Vagina (tissue), 2 donors: ENCODE measurements at regions not wholly inside any gene's neighbourhood (a gene's known extent, or its start where the extent isn't known, plus 50 kb on each side); places are given as distances from the start of the nearest gene placed in this dataset.
A peak's percentile ranks its signal among the peaks of the same experiment; 100 is the strongest.

ENCODE experiments used
- DNase-seq, 2 donors: peaks; one replicate each; pipeline ENCODE4 v3.0.0-alpha.2; 2017; ENCODE audit errors: extremely low spot score in 2 of 2
- H3K27ac ChIP-seq: fragments of 200-600 bp; sonication (generic); one replicate; pipeline ENCODE4 v1.5.1; 2019
- H3K27me3 ChIP-seq: fragments of 200-600 bp; sonication (generic); one replicate; pipeline ENCODE4 v1.5.1; 2019
- H3K36me3 ChIP-seq, 2 donors: fragments of 200-600 bp; sonication (generic); one replicate each; pipeline ENCODE4 v1.5.1; 2017 to 2019
- H3K4me1 ChIP-seq: fragments of 200-600 bp; sonication (generic); one replicate; pipeline ENCODE4 v1.5.1; 2019
- H3K4me3 ChIP-seq, 2 donors: fragments of 200-600 bp; sonication (generic); 1 replicate in 1 of 2; 2 replicates in 1 of 2; pipeline ENCODE4 v1.5.1; 2016 to 2019
- H3K9me3 ChIP-seq: fragments of 200-600 bp; sonication (generic); one replicate; pipeline ENCODE4 v1.5.1; 2019
- POLR2A ChIP-seq, 2 donors: fragments of 450-650 bp; IDR thresholded peaks; one replicate each; pipeline ENCODE4 v1.6.1; 2017; ENCODE audit warnings: antibody characterized with exemption in 2 of 2, mild to moderate bottlenecking in 2 of 2, moderate library complexity in 2 of 2
- POLR2AphosphoS5 ChIP-seq, 2 donors: sonication (generic); formaldehyde crosslinking; IDR thresholded peaks; one replicate each; pipeline ENCODE4 v1.9.0; 2017; ENCODE audit warnings: antibody characterized with exemption in 2 of 2, mild to moderate bottlenecking in 2 of 2, low read depth in 1 of 2; ENCODE audit not compliant: insufficient read depth in 1 of 2
- intact Hi-C: fragments of 100-400 bp; cut with DNase I; formaldehyde crosslinking; loops from one replicate; pipeline ENCODE4 v1.15.1; 2023
- TF ChIP-seq, protein P1 (sequence below), 3 experiments: fragments of 450-650 bp in 2 of 3; fragments of 200-600 bp in 1 of 3; sonication (generic) in 1 of 3; IDR thresholded peaks; one replicate each; pipeline ENCODE4 v1.5.1; 2017 to 2019; ENCODE audit warnings: antibody characterized with exemption in 3 of 3, mild to moderate bottlenecking in 2 of 3, moderate library complexity in 2 of 3

DNA sequence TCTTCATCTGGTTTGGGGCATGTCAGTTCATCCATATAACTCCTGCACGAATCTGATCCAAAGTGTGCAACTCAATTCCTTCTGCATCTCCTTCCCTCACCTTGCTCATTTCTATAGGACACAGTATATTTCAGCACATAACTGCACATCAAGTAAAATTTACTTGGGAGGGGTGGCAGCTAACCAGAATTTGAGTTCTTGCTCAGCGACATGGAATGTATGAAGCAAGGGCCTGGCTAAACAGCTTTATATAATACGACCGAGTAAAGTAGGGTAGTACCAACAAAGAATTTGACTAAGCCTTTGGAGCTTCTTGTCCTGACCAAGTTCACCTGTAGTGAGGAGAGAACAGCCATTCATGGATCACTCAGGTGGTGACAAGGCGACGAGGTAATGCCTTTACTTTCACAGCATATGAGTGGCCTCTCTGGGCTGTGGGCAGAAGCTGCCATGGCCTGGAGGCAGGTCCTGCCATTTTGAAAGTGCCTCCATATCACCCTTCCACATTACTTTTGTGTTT, 570.2 kb upstream of the TNP1 start:
- H3K9me3 ChIP-seq = no peaks in the 10 kb centered on the region
- H3K4me1 ChIP-seq = peaks cover 31% of the 10 kb centered on the region
- no peak for DNase-seq
- no peaks in the 10 kb centered on the region for H3K36me3 ChIP-seq
- peak overlapping the region; percentile 71 for H3K27ac ChIP-seq
- TF ChIP-seq POLR2A (IDR thresholded peaks at IDR 0.05) = no peak
- TF ChIP-seq POLR2AphosphoS5 (IDR thresholded peaks at IDR 0.05; ENCODE audit: insufficient read depth in 1 of 2, low read depth in 1 of 2) = no peak
- TF ChIP-seq, protein P1, sequence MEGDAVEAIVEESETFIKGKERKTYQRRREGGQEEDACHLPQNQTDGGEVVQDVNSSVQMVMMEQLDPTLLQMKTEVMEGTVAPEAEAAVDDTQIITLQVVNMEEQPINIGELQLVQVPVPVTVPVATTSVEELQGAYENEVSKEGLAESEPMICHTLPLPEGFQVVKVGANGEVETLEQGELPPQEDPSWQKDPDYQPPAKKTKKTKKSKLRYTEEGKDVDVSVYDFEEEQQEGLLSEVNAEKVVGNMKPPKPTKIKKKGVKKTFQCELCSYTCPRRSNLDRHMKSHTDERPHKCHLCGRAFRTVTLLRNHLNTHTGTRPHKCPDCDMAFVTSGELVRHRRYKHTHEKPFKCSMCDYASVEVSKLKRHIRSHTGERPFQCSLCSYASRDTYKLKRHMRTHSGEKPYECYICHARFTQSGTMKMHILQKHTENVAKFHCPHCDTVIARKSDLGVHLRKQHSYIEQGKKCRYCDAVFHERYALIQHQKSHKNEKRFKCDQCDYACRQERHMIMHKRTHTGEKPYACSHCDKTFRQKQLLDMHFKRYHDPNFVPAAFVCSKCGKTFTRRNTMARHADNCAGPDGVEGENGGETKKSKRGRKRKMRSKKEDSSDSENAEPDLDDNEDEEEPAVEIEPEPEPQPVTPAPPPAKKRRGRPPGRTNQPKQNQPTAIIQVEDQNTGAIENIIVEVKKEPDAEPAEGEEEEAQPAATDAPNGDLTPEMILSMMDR (IDR thresholded peaks at IDR 0.05) = no peak
- H3K4me3 ChIP-seq = no peak overlapping the region
- no peaks in the 10 kb centered on the region for H3K27me3 ChIP-seq
- intact Hi-C loops = no loop called here

DNA sequence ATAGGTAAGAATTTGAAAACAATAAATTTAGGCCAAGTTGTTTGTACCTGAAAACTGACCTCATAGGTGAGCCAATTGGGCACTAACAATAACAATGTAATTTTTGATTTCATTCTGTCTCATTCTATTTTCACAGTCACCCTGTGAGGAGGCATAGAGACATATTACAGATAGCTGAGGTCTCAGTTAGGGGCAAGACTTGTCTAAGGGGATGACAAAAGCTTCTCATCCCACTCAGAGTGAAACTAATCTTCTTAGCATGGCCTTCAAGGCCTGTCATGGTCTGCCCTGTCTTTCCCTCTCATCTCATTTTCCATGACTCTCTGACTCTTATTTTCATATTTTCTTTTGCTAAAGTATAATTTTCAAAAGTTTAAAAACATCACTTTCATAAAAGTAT, 562.0 kb upstream of the TNP1 start:
- Histone ChIP-seq H3K27me3 (no peaks in the 10 kb centered on the region), H3K4me1 (no peaks in the 10 kb centered on the region), H3K27ac (no peak overlapping the region), H3K4me3 (no peak overlapping the region), H3K36me3 (no peaks in the 10 kb centered on the region), H3K9me3 (no peaks in the 10 kb centered on the region)
- intact Hi-C loops = no loop called here
- TF ChIP-seq POLR2A (IDR thresholded peaks at IDR 0.05) (no peak), POLR2AphosphoS5 (IDR thresholded peaks at IDR 0.05; ENCODE audit: insufficient read depth in 1 of 2, low read depth in 1 of 2) (no peak)
- TF ChIP-seq, protein P1 (IDR thresholded peaks at IDR 0.05) = no peak
- DNase-seq = no peak

DNA sequence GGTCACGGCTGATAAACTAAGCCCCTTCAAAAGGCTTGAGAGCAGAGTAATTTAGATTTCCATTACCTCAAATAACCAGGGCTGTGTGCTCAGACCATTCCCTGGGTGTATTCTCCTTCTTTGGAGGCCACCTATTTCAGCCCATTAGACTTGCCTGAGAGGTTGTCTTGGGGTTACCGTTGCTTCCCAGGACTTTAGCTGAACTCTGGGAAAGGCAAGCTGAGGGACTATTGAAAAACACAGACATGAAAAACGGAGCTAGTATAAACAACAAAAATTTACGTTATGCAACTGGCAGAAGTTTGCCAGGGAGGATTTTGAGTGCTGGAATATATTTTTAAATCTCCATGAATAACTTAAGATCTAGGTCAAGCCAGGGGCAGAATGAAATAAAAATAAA, 561.0 kb upstream of the TNP1 start:
- intact Hi-C loops = no loop called here
- Histone ChIP-seq H3K9me3 (no peaks in the 10 kb centered on the region), H3K4me3 (no peak overlapping the region), H3K27ac (peak overlapping the region; percentile 45), H3K27me3 (no peaks in the 10 kb centered on the region), H3K36me3 (no peaks in the 10 kb centered on the region), H3K4me1 (no peaks in the 10 kb centered on the region)
- TF ChIP-seq POLR2AphosphoS5 (IDR thresholded peaks at IDR 0.05; ENCODE audit: insufficient read depth in 1 of 2, low read depth in 1 of 2) (no peak), POLR2A (IDR thresholded peaks at IDR 0.05) (no peak)
- TF ChIP-seq, protein P1 (IDR thresholded peaks at IDR 0.05) = no peak
- no peak for DNase-seq

DNA sequence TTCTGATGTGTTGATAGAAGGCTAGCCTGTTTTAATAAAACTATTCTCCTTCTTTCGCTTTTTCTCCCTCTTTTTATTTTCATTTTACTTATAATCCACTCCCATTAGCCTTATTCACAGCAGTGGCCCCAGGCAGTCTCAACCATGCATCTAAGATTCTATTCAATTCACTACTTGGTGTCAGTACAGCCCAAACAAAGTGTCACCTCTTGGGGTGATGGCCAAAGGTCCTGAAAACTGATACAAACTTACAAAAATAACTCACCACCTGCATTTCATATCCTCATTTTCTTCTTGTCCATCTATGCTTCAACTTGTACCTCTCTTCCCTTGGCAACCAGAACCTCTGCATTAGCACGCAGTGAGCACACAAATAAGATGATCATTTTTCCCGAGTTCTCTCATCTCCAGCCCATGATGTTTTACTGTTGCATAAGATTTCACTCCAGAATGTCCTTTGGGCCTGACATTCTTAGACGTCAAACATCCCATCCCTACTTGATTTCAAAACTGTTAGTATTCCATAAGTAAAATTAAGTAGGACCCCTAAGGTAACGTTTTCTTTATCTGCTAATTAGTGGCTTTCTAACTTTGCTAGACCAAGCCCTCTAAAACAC, 559.3 kb upstream of the TNP1 start:
- no peak for DNase-seq
- Histone ChIP-seq H3K9me3 (no peaks in the 10 kb centered on the region), H3K4me1 (no peaks in the 10 kb centered on the region), H3K4me3 (no peak overlapping the region), H3K36me3 (no peaks in the 10 kb centered on the region), H3K27ac (no peak overlapping the region), H3K27me3 (no peaks in the 10 kb centered on the region)
- intact Hi-C loops = no loop called here
- TF ChIP-seq POLR2A (IDR thresholded peaks at IDR 0.05) = no peak

DNA sequence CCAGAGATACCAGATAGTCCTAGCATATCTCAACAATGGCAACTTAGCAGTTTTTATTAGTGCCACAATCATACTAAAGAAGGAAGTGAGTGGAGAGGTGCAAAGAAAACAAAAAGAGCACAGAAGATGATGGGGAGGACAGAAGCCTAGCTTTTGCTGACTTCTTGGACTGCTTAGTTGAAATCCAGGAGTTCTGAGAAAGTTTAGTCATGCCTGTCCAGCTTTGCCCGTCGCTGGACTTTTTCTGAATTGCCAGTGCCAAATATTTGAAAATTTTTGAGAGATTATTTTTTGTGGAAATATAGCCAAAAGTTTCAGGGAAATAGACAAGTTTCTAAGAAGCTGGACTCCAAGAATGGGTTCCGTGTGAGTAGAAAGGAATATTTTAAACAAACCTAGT, 558.7 kb upstream of the TNP1 start:
- Histone ChIP-seq H3K36me3 (no peaks in the 10 kb centered on the region), H3K27me3 (no peaks in the 10 kb centered on the region), H3K4me3 (no peak overlapping the region), H3K4me1 (no peaks in the 10 kb centered on the region), H3K9me3 (no peaks in the 10 kb centered on the region), H3K27ac (no peak overlapping the region)
- intact Hi-C loops = no loop called here
- TF ChIP-seq POLR2A (IDR thresholded peaks at IDR 0.05) = no peak
- TF ChIP-seq POLR2AphosphoS5 (IDR thresholded peaks at IDR 0.05; ENCODE audit: insufficient read depth in 1 of 2, low read depth in 1 of 2) = no peak
- TF ChIP-seq, protein P1 (IDR thresholded peaks at IDR 0.05) = no peak
- DNase-seq = no peak
